ENCODE measurements at regions not wholly inside any gene's neighbourhood (a gene's known extent, or its start where the extent isn't known, plus 50 kb on each side); places are given as distances from the start of the nearest gene placed in this dataset.

- Histone ChIP-seq H3K4me1 (ENCODE audit: insufficient read depth) (no peaks in the 10 kb centered on the region), H3K27ac (no peak overlapping the region), H4K20me1 (ENCODE audit: insufficient read depth, poor library complexity, severe bottlenecking) (no peaks in the 10 kb centered on the region), H3K4me3 (no peak overlapping the region), H3K9me2 (replicated peaks; ENCODE audit: insufficient read depth) (no peaks in the 10 kb centered on the region), H3K9me3 (ENCODE audit: low read depth) (no peaks in the 10 kb centered on the region), H3K27me3 (no peaks in the 10 kb centered on the region), H2AFZ (no peak overlapping the region), H3K4me2 (no peak overlapping the region), H3K79me2 (no peaks in the 10 kb centered on the region), H3K36me3 (replicated peaks; ENCODE audit: insufficient read depth, low read depth) (no peaks in the 10 kb centered on the region)
- TF ChIP-seq CTCF (IDR thresholded peaks at IDR 0.05; ENCODE audit: poor library complexity): no peak
- no peak for TF ChIP-seq EZH2 (IDR thresholded peaks at IDR 0.05; ENCODE audit: borderline replicate concordance)
- no peak for TF ChIP-seq EZH2phosphoT487 (IDR thresholded peaks at IDR 0.05; ENCODE audit: low read depth, severe bottlenecking, unreplicated experiment)
- DNase-seq (ENCODE audit: low spot score): peak; percentile 11
- WGBS (ENCODE audit: low lambda C conversion rate, missing lambda C conversion rate): 87% methylated on average over 5 of the region's 5 CpGs
These were observed 77.1 kb upstream of the EPHA4 start for GRCh38 chr2:221649051-221649775.

- H3K4me2 ChIP-seq: no peak overlapping the region
- DNase-seq (ENCODE audit: low spot score): no peak
- no peaks in the 10 kb centered on the region for H3K79me2 ChIP-seq
- H3K4me1 ChIP-seq (ENCODE audit: insufficient read depth): no peaks in the 10 kb centered on the region
- H3K27ac ChIP-seq: no peak overlapping the region
- no peaks in the 10 kb centered on the region for H3K9me2 ChIP-seq (replicated peaks; ENCODE audit: insufficient read depth)
- H3K36me3 ChIP-seq (replicated peaks; ENCODE audit: insufficient read depth, low read depth): no peaks in the 10 kb centered on the region
- 83% methylated on average over 3 of the region's 3 CpGs for WGBS (ENCODE audit: low lambda C conversion rate, missing lambda C conversion rate)
- no peaks in the 10 kb centered on the region for H3K27me3 ChIP-seq
- no peak overlapping the region for H2AFZ ChIP-seq
- no peaks in the 10 kb centered on the region for H3K9me3 ChIP-seq (ENCODE audit: low read depth)
- no peak overlapping the region for H3K4me3 ChIP-seq
- H4K20me1 ChIP-seq (ENCODE audit: insufficient read depth, poor library complexity, severe bottlenecking): no peaks in the 10 kb centered on the region
- TF ChIP-seq CTCF (IDR thresholded peaks at IDR 0.05; ENCODE audit: poor library complexity) (no peak), EZH2 (IDR thresholded peaks at IDR 0.05; ENCODE audit: borderline replicate concordance) (no peak), EZH2phosphoT487 (IDR thresholded peaks at IDR 0.05; ENCODE audit: low read depth, severe bottlenecking, unreplicated experiment) (no peak)
These were observed 70.3 kb upstream of the EPHA4 start for GRCh38 chr2:221642447-221642846.

- H3K27me3 ChIP-seq: no peaks in the 10 kb centered on the region
- no peaks in the 10 kb centered on the region for H3K9me3 ChIP-seq (ENCODE audit: low read depth)
- H3K79me2 ChIP-seq: no peaks in the 10 kb centered on the region
- no peaks in the 10 kb centered on the region for H3K9me2 ChIP-seq (replicated peaks; ENCODE audit: insufficient read depth)
- H3K4me2 ChIP-seq: no peak overlapping the region
- DNase-seq (ENCODE audit: low spot score): no peak
- TF ChIP-seq CTCF (IDR thresholded peaks at IDR 0.05; ENCODE audit: poor library complexity) (no peak), EZH2 (IDR thresholded peaks at IDR 0.05; ENCODE audit: borderline replicate concordance) (no peak), EZH2phosphoT487 (IDR thresholded peaks at IDR 0.05; ENCODE audit: low read depth, severe bottlenecking, unreplicated experiment) (no peak)
- H3K4me1 ChIP-seq (ENCODE audit: insufficient read depth): no peaks in the 10 kb centered on the region
- H3K36me3 ChIP-seq (replicated peaks; ENCODE audit: insufficient read depth, low read depth): no peaks in the 10 kb centered on the region
- H3K4me3 ChIP-seq: no peak overlapping the region
- WGBS (ENCODE audit: low lambda C conversion rate, missing lambda C conversion rate): 96% methylated on average over 12 of the region's 13 CpGs
- no peaks in the 10 kb centered on the region for H4K20me1 ChIP-seq (ENCODE audit: insufficient read depth, poor library complexity, severe bottlenecking)
- H3K27ac ChIP-seq: no peak overlapping the region
- no peak overlapping the region for H2AFZ ChIP-seq
These were observed 69.2 kb upstream of the EPHA4 start for GRCh38 chr2:221641181-221641871.
